Neutrophil (primary cell): ENCODE measurements at regions not wholly inside any gene's neighbourhood (a gene's known extent, or its start where the extent isn't known, plus 50 kb on each side); places are given as distances from the start of the nearest gene placed in this dataset.
A peak's percentile ranks its signal among the peaks of the same experiment; 100 is the strongest.

Experiments used
- H3K27ac ChIP-seq: fragments of 200-600 bp; sonication (generic); 2 replicates; pipeline ENCODE4 v1.5.1; 2016; ENCODE audit warnings: mild to moderate bottlenecking, moderate library complexity
- H3K27me3 ChIP-seq: fragments of 200-600 bp; sonication (generic); 2 replicates; pipeline ENCODE4 v1.6.0; 2016; ENCODE audit warnings: mild to moderate bottlenecking
- H3K36me3 ChIP-seq: fragments of 200-600 bp; sonication (generic); 2 replicates; pipeline ENCODE4 v1.5.1; 2017
- H3K4me1 ChIP-seq, 2 experiments: fragments of 200-600 bp in 1 of 2; sonication (generic) in 1 of 2; 1 replicate in 1 of 2; 2 replicates in 1 of 2; pipeline versions ENCODE4 v1.5.1 to v1.6.1; 2013 to 2016; ENCODE audit warnings: low read depth in 1 of 2, low read length in 1 of 2, mild to moderate bottlenecking in 1 of 2, moderate library complexity in 1 of 2; ENCODE audit not compliant: control insufficient read depth in 1 of 2, insufficient read depth in 1 of 2
- H3K4me3 ChIP-seq, 2 experiments: fragments of 200-600 bp in 1 of 2; sonication (generic) in 1 of 2; 1 replicate in 1 of 2; 2 replicates in 1 of 2; pipeline ENCODE4 v1.5.1; 2013 to 2016; ENCODE audit warnings: low read depth in 1 of 2, low read length in 1 of 2, mild to moderate bottlenecking in 1 of 2, moderate library complexity in 1 of 2
- H3K9me3 ChIP-seq: fragments of 200-600 bp; sonication (generic); 2 replicates; pipeline ENCODE4 v1.5.1; 2016
- TF ChIP-seq, protein P1 (sequence below): fragments of 200-600 bp; sonication (generic); IDR thresholded peaks from 2 replicates; pipeline ENCODE4 v1.5.1; 2016; ENCODE audit warnings: antibody characterized with exemption

DNA sequence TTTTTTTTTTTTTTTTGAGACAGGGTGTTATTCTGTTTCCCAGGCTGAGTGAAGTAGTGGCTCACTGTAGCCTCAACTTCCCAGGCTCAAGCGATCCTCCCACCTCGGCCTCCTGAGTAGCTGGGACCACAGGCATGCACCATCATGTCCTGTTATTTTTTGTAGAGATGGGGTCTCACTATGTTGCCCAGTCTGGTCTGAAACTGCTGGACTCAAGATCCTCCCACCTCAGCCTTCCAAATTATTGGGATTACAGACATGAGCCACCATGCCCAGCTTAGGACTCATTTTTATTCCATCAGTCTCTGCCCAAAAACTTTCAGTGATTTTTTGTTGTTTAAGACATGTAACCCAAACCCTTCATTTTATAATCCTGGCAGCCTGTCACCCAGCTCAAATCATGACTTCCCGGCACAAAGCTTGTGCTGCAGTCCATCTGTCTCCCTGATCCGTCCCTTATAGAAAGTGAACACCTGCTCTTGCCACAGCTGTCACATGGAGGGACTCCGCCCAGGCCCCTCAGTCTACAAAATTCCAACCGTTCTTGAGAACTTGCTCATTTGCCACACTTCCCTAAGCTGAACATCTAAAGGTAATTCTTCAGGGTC, 183.9 kb upstream of the JARID2 start:
- Histone ChIP-seq H3K4me3 (no peak overlapping the region), H3K4me1 (peaks cover 40 to 43% of the 10 kb centered on the region in 2 experiments), H3K27ac (peak overlapping the region; percentile 67), H3K27me3 (no peaks in the 10 kb centered on the region), H3K9me3 (no peaks in the 10 kb centered on the region), H3K36me3 (no peaks in the 10 kb centered on the region)
- TF ChIP-seq, protein P1, sequence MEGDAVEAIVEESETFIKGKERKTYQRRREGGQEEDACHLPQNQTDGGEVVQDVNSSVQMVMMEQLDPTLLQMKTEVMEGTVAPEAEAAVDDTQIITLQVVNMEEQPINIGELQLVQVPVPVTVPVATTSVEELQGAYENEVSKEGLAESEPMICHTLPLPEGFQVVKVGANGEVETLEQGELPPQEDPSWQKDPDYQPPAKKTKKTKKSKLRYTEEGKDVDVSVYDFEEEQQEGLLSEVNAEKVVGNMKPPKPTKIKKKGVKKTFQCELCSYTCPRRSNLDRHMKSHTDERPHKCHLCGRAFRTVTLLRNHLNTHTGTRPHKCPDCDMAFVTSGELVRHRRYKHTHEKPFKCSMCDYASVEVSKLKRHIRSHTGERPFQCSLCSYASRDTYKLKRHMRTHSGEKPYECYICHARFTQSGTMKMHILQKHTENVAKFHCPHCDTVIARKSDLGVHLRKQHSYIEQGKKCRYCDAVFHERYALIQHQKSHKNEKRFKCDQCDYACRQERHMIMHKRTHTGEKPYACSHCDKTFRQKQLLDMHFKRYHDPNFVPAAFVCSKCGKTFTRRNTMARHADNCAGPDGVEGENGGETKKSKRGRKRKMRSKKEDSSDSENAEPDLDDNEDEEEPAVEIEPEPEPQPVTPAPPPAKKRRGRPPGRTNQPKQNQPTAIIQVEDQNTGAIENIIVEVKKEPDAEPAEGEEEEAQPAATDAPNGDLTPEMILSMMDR: no peak

DNA sequence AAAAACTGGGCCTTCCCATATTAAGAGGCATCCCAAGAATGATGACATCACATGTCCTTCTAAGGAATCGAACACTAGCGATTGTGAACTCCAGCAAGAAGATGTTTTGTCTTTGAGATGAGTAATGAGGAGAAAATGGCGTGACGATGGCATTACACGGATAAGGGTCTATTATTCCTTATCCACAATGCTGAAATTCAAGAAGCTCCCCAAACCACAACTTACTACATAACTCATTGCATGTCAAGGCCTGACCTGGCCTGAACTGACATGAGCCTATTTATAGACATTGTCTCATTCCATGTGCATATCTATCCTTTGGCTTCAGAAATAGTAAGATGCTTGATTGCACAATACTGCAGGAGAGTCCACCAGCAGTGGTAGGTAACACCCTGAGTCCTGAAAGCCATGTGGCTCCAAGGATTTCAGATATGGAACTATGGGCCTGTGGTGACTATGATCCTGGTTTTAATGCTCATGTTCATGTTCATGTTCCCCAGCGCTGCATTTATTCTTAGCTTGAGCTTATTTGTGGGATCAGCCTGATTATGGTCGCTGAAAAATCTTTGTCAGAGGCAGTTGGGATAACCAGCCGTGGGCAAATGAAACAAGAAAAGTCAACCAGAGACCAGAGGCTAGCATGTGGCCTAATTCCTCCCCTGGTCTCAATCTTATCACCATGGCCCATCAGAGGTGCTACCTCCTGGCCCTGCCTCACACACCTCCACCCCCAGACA, 183.2 kb upstream of the JARID2 start:
- Histone ChIP-seq H3K27me3 (no peaks in the 10 kb centered on the region), H3K27ac (peak overlapping the region; percentile 67), H3K4me3 (no peak overlapping the region), H3K9me3 (no peaks in the 10 kb centered on the region), H3K4me1 (peaks cover 44 to 48% of the 10 kb centered on the region in 2 experiments), H3K36me3 (no peaks in the 10 kb centered on the region)
- TF ChIP-seq, protein P1: no peak

DNA sequence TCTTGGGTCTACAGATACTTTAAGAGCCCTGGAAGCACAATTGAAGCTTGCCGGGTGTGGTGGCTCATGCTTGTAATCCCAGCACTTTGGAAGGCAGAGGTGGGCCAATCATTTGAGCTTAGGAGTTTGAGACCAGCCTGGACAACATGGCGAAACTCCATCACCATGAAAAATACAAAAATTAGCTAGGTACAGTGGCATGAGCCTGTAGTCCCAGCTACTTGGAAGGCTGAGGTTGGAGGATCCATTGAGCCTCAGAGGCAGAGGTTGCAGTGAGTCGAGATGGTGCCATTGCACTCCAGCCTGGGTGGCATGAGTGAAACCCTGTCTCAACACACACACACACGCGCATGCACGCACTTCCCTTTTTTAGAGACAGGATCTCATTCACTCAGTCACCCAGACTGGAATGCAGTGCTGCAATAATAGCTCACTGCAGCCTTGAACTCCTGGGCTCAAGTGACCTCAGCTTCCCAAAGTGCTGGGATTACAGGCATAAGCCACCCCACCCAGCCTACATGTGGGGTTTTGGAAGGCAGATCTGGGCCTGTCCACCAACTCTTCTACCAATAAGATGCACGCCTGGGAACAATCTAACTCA, 182.5 kb upstream of the JARID2 start:
- no peaks in the 10 kb centered on the region for H3K27me3 ChIP-seq
- TF ChIP-seq, protein P1: no peak
- peak overlapping the region; percentile 67 for H3K27ac ChIP-seq
- no peak overlapping the region for H3K4me3 ChIP-seq
- H3K4me1 ChIP-seq: peaks cover 44 to 48% of the 10 kb centered on the region in 2 experiments
- H3K36me3 ChIP-seq: no peaks in the 10 kb centered on the region
- H3K9me3 ChIP-seq: no peaks in the 10 kb centered on the region

DNA sequence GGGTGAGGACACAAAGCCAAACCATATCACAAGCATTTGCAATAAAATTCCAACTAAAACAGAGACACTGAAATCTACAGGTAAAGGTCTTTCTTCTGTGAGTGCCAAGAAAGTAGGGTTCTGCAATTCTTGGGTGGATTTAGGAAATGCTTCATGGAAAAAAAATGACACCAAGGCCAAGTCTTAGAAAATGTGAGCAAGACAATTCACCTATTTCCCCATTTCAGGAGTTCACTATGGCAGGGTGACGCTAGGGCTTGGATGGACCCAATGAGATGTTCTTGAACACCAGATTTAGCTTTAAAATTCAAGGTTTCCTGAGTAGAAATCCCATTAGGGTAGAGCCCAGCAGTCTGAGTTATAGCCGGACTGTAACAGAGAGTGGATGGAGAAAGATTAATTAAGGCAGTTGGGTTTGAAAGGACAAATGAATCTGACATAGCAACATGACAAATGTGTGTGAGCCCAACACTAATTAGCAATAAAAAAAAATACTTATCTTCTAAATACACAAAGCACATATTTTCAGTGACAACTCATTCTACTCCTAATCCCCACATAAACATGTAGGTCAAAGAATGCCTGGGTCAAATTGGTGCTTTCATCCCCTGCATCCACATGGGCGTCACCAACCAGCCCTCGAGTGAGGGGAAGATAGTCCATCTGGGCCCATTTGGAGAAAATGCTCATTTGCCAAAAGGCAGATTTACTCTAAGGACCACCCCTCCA, 180.4 kb upstream of the JARID2 start:
- Histone ChIP-seq H3K9me3 (no peaks in the 10 kb centered on the region), H3K4me1 (peaks cover 44 to 48% of the 10 kb centered on the region in 2 experiments), H3K36me3 (no peaks in the 10 kb centered on the region), H3K27me3 (no peaks in the 10 kb centered on the region), H3K27ac (peak overlapping the region; percentile 25), H3K4me3 (no peak overlapping the region)
- TF ChIP-seq, protein P1: no peak

DNA sequence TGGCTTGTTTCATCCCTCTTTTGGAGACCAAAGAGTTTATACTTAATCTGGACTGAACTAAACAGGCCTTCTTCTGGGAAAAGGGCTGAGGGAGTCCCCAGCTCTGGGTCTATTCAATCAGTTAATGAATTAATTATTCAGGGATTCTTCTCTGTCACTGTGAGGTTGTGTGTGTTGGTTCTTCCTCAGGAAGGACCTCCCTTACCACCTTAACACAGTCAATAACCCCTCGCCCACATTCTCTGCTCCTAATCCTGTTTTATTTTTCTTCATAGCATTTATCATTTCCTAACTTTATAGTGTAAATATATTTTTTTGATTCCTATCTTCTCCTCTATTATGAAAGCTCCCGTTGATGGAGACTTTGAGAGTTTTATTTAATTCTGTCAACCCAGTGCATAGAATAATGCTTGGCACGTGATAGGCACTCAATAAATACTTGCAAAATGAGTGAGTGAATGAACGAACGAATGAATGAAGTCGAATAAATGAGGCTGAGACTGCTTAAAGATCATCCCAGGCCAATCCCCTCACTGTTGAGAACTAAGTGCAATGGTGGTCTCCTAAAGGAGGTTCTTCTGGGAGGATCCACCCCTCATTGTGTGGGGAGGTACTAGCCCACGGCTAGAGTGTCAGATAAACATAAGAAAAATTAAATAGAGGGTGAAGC, 179.6 kb upstream of the JARID2 start:
- H3K36me3 ChIP-seq: no peaks in the 10 kb centered on the region
- no peaks in the 10 kb centered on the region for H3K9me3 ChIP-seq
- TF ChIP-seq, protein P1: no peak
- peaks cover 39 to 44% of the 10 kb centered on the region in 2 experiments for H3K4me1 ChIP-seq
- H3K27me3 ChIP-seq: no peaks in the 10 kb centered on the region
- peak overlapping the region; percentile 44 for H3K4me3 ChIP-seq
- peak overlapping the region; percentile 83 for H3K27ac ChIP-seq
